H1 (cell line): ENCODE measurements at regions not wholly inside any gene's neighbourhood (a gene's known extent, or its start where the extent isn't known, plus 50 kb on each side); places are given as distances from the start of the nearest gene placed in this dataset.

Experiments
- CTCF ChIA-PET: fragments of 300-600 bp; sonication (Branson Sonifier 250); formaldehyde crosslinking; loops from one replicate; lab custom pipeline; 2021; ENCODE audit not compliant: partially characterized antibody; lab: Charles Lee
- POLR2A ChIA-PET: fragments of 300-600 bp; sonication (Branson Sonifier 250); formaldehyde crosslinking; loops from one replicate; lab custom pipeline; 2021; ENCODE audit warnings: inconsistent platforms; ENCODE audit not compliant: partially characterized antibody; lab: Charles Lee
- DNase-seq, 2 experiments: peaks; one replicate each; pipeline versions ENCODE4 v3.0.0 to v3.0.0-alpha.2; 2010 to 2022; ENCODE audit warnings: low spot score in 2 of 2, low read depth in 1 of 2, mixed read lengths in 1 of 2
- FAIRE-seq: peaks from 2 replicates; lab custom pipeline; 2011; peaks lifted over from hg19 to GRCh38; lab: Jason Lieb, UNC
- H2AFZ ChIP-seq: 2 replicates; pipeline ENCODE4 v1.8.1; 2012; ENCODE audit warnings: low read length, inconsistent platforms
- H2AK5ac ChIP-seq: 2 replicates; pipeline ENCODE4 v1.6.1; 2013; ENCODE audit warnings: low read depth, low read length
- H2BK120ac ChIP-seq: replicated peaks from 2 replicates; pipeline ENCODE3; 2013; ENCODE audit warnings: low read depth, low read length, inconsistent platforms
- H2BK12ac ChIP-seq: 2 replicates; pipeline ENCODE4 v1.6.1; 2013; ENCODE audit warnings: low read depth, low read length
- H2BK15ac ChIP-seq: 2 replicates; pipeline ENCODE4 v1.6.1; 2013; ENCODE audit warnings: low read length
- H2BK20ac ChIP-seq: 2 replicates; pipeline ENCODE4 v1.6.1; 2013; ENCODE audit warnings: low read length
- H2BK5ac ChIP-seq: 2 replicates; pipeline ENCODE4 v1.6.1; 2013; ENCODE audit warnings: low read depth, low read length
- H3K14ac ChIP-seq: 2 replicates; pipeline ENCODE4 v1.6.1; 2013; ENCODE audit warnings: inconsistent platforms; ENCODE audit not compliant: insufficient read length
- H3K18ac ChIP-seq: 2 replicates; pipeline ENCODE4 v1.6.1; 2013; ENCODE audit warnings: low read length; ENCODE audit errors: extremely low read depth
- H3K23ac ChIP-seq: 2 replicates; pipeline ENCODE4 v1.6.1; 2013; ENCODE audit warnings: inconsistent platforms; ENCODE audit not compliant: insufficient read length
- H3K23me2 ChIP-seq: 2 replicates; pipeline ENCODE4 v1.6.1; 2013; ENCODE audit warnings: low read depth, low read length
- H3K27ac ChIP-seq: 2 replicates; pipeline ENCODE4 v1.6.1; 2011; ENCODE audit warnings: low read depth, low read length, inconsistent platforms
- H3K27me3 ChIP-seq, 4 experiments: replicated peaks in 1 of 4; 1 replicate in 1 of 4; 2 replicates in 3 of 4; pipeline versions ENCODE4 v1.6.1 to v1.8.1; 2011 to 2013; ENCODE audit warnings: low read length in 3 of 4, mild to moderate bottlenecking in 3 of 4, inconsistent platforms in 2 of 4, mixed read lengths in 2 of 4, moderate library complexity in 1 of 4; ENCODE audit not compliant: control insufficient read depth in 3 of 4, insufficient read depth in 3 of 4; ENCODE audit errors: extremely low read depth in 1 of 4
- H3K36me3 ChIP-seq, 4 experiments: 2 replicates each; pipeline versions ENCODE4 v1.6.1 to v1.8.1; 2011 to 2013; ENCODE audit warnings: mild to moderate bottlenecking in 4 of 4, low read length in 3 of 4, moderate library complexity in 2 of 4, control low read depth in 1 of 4, inconsistent platforms in 1 of 4; ENCODE audit not compliant: insufficient read depth in 4 of 4, control insufficient read depth in 2 of 4
- H3K4ac ChIP-seq: replicated peaks from 2 replicates; pipeline ENCODE3; 2013; ENCODE audit warnings: low read length, low read depth, mixed read lengths, inconsistent platforms; ENCODE audit not compliant: insufficient read length
- H3K4me1 ChIP-seq, 4 experiments: replicated peaks in 1 of 4; 1 replicate in 1 of 4; 2 replicates in 3 of 4; pipeline versions ENCODE4 v1.6.1 to v1.8.1; 2011 to 2013; ENCODE audit warnings: low read length in 3 of 4, inconsistent platforms in 2 of 4, mixed read lengths in 1 of 4; ENCODE audit not compliant: insufficient read depth in 4 of 4, control insufficient read depth in 3 of 4
- H3K4me2 ChIP-seq, 2 experiments: 2 replicates each; pipeline versions ENCODE4 v1.6.1 to v1.8.1; 2011 to 2013; ENCODE audit warnings: low read depth in 2 of 2, low read length in 2 of 2, control low read depth in 1 of 2, inconsistent platforms in 1 of 2, mild to moderate bottlenecking in 1 of 2; ENCODE audit not compliant: insufficient read depth in 1 of 2
- H3K4me3 ChIP-seq, 4 experiments: fragments of 200-600, 300-600 bp in 1 of 4; sonication (generic), shearing (Covaris generic), sonication (Bioruptor Twin) in 1 of 4; 2 replicates each; pipeline versions ENCODE4 v1.5.1 to v1.8.1; 2011 to 2016; ENCODE audit warnings: low read length in 4 of 4, low read depth in 3 of 4, control low read depth in 2 of 4, inconsistent platforms in 2 of 4, mild to moderate bottlenecking in 2 of 4, mixed read lengths in 1 of 4, moderate library complexity in 1 of 4; ENCODE audit not compliant: insufficient read depth in 2 of 4; ENCODE audit errors: extremely low read depth in 1 of 4
- H3K56ac ChIP-seq: replicated peaks from 2 replicates; pipeline ENCODE3; 2013; ENCODE audit warnings: low read depth, mild to moderate bottlenecking, mixed read lengths, low read length, inconsistent platforms; ENCODE audit not compliant: insufficient read length
- H3K79me1 ChIP-seq: 2 replicates; pipeline ENCODE4 v1.6.1; 2013; ENCODE audit warnings: low read depth, low read length, control low read depth
- H3K79me2 ChIP-seq, 2 experiments: 2 replicates each; pipeline versions ENCODE4 v1.6.1 to v1.8.1; 2012 to 2013; ENCODE audit warnings: low read length in 2 of 2, mild to moderate bottlenecking in 2 of 2, inconsistent platforms in 1 of 2; ENCODE audit not compliant: insufficient read depth in 2 of 2, control insufficient read depth in 1 of 2
- H3K9ac ChIP-seq, 4 experiments: replicated peaks in 1 of 4; 1 replicate in 1 of 4; 2 replicates in 3 of 4; pipeline versions ENCODE4 v1.6.1 to v1.8.1; 2011 to 2013; ENCODE audit warnings: low read depth in 3 of 4, low read length in 3 of 4, control low read depth in 2 of 4, mild to moderate bottlenecking in 2 of 4, moderate library complexity in 2 of 4, inconsistent platforms in 1 of 4; ENCODE audit errors: extremely low read depth in 1 of 4
- H3K9me3 ChIP-seq, 2 experiments: 2 replicates each; pipeline versions ENCODE4 v1.6.1 to v1.8.1; 2012 to 2013; ENCODE audit warnings: mild to moderate bottlenecking in 2 of 2, moderate library complexity in 2 of 2, control low read depth in 1 of 2, inconsistent platforms in 1 of 2, low read depth in 1 of 2, low read length in 1 of 2, mixed read lengths in 1 of 2; ENCODE audit not compliant: insufficient read depth in 2 of 2
- H4K20me1 ChIP-seq, 2 experiments: replicated peaks in 1 of 2; 2 replicates each; pipeline versions ENCODE3 to v1.8.1; 2011 to 2013; ENCODE audit warnings: inconsistent platforms in 2 of 2, low read length in 2 of 2, mild to moderate bottlenecking in 1 of 2; ENCODE audit not compliant: insufficient read depth in 2 of 2, control insufficient read depth in 1 of 2
- H4K5ac ChIP-seq: 2 replicates; pipeline ENCODE4 v1.6.1; 2013; ENCODE audit warnings: low read length, low read depth, mixed read lengths, inconsistent platforms; ENCODE audit not compliant: insufficient read length
- H4K8ac ChIP-seq: 2 replicates; pipeline ENCODE4 v1.8.0; 2013; ENCODE audit warnings: mild to moderate bottlenecking, moderate library complexity, low read length, inconsistent platforms; ENCODE audit not compliant: insufficient read depth; ENCODE audit errors: extremely low read depth
- H4K91ac ChIP-seq: replicated peaks from 2 replicates; pipeline ENCODE3; 2013; ENCODE audit warnings: low read length, mixed read lengths, inconsistent platforms; ENCODE audit not compliant: insufficient read length
- ASH2L ChIP-seq: fragments of 200-600, 300-600 bp; sonication (generic); IDR thresholded peaks from one replicate; pipeline ENCODE4 v1.7.1; 2017; ENCODE audit warnings: low read length
- ATF3 ChIP-seq: IDR thresholded peaks from 2 replicates; pipeline ENCODE4 v1.6.1; 2011; ENCODE audit warnings: low read depth, mild to moderate bottlenecking, low read length; ENCODE audit not compliant: insufficient read depth
- BCL11A ChIP-seq, 2 experiments: IDR thresholded peaks; one replicate each; pipeline ENCODE4 v1.6.1; 2011; ENCODE audit warnings: low read depth in 2 of 2, low read length in 2 of 2, mild to moderate bottlenecking in 2 of 2
- CEBPB ChIP-seq: IDR thresholded peaks from 2 replicates; pipeline ENCODE4 v1.6.1; 2012; ENCODE audit warnings: low read depth, low read length
- CHD1 ChIP-seq: IDR thresholded peaks from 2 replicates; pipeline ENCODE4 v1.6.1; 2012; ENCODE audit warnings: low read depth, low read length, improper control_type of control experiment
- EGR1 ChIP-seq: IDR thresholded peaks from 2 replicates; pipeline ENCODE4 v1.6.1; 2011; ENCODE audit warnings: low read depth, low read length, borderline replicate concordance
- GABPA ChIP-seq: IDR thresholded peaks from 2 replicates; pipeline ENCODE4 v1.6.1; 2011; ENCODE audit warnings: mild to moderate bottlenecking, low read length, moderate library complexity, borderline replicate concordance; ENCODE audit not compliant: insufficient read depth
- KDM4A ChIP-seq: IDR thresholded peaks from one replicate; pipeline ENCODE4 v1.7.1; 2012; ENCODE audit warnings: low read depth, mild to moderate bottlenecking, moderate library complexity, low read length, inconsistent platforms; ENCODE audit not compliant: severe bottlenecking
- NRF1 ChIP-seq: IDR thresholded peaks from 2 replicates; pipeline ENCODE4 v1.6.1; 2011; ENCODE audit warnings: mild to moderate bottlenecking, low read depth, low read length, improper control_type of control experiment
- RAD21 ChIP-seq, 2 experiments: IDR thresholded peaks in 1 of 2; conservative IDR thresholded peaks in 1 of 2; 2 replicates each; pipeline ENCODE4 v1.6.1; 2011; ENCODE audit warnings: low read depth in 2 of 2, low read length in 2 of 2, improper control_type of control experiment in 1 of 2, inconsistent platforms in 1 of 2, mild to moderate bottlenecking in 1 of 2, moderate library complexity in 1 of 2
- SP4 ChIP-seq: IDR thresholded peaks from 2 replicates; pipeline ENCODE4 v1.6.1; 2012; ENCODE audit warnings: low read length, inconsistent platforms
- USF2 ChIP-seq: IDR thresholded peaks from 2 replicates; pipeline ENCODE4 v1.6.1; 2011; ENCODE audit warnings: low read length, improper control_type of control experiment
- WGBS, 2 experiments: shearing (Covaris generic) in 1 of 2; methylation state at CpG; one replicate each; pipeline versions ENCODE4 v1.1.6 to v1.1.7; 2013 to 2015; ENCODE audit warnings: low lambda C conversion rate in 2 of 2, mixed read lengths in 2 of 2, inconsistent platforms in 1 of 2, low coverage in 1 of 2, missing lambda C conversion rate in 1 of 2; ENCODE audit not compliant: insufficient replicate concordance in 2 of 2, insufficient coverage in 1 of 2, insufficient read length in 1 of 2; ENCODE audit errors: extremely low coverage in 1 of 2, missing lambda C conversion rate in 1 of 2; 5-methylcytosine and 5-hydroxymethylcytosine counted together

GRCh38 chr13:50586414-50587083, 256.9 kb downstream of the DLEU7 start:
- Histone ChIP-seq H3K18ac (no peak overlapping the region), H3K36me3 (no peaks in the 10 kb centered on the region), H2AK5ac (no peak overlapping the region), H2BK120ac (no peak overlapping the region), H3K56ac (no peak overlapping the region), H2BK15ac (no peak overlapping the region), H4K20me1 (no peaks in the 10 kb centered on the region), H3K4me3 (no peak overlapping the region), H2BK12ac (no peak overlapping the region), H3K79me2 (no peaks in the 10 kb centered on the region), H3K14ac (no peak overlapping the region), H3K23me2 (no peaks in the 10 kb centered on the region), H2BK20ac (no peak overlapping the region), H3K4ac (no peak overlapping the region), H3K4me2 (no peak overlapping the region), H3K9me3 (no peaks in the 10 kb centered on the region), H3K27me3 (no peaks in the 10 kb centered on the region; a peak in 1 of 7 replicates), H3K9ac (no peak overlapping the region), H4K8ac (no peak overlapping the region), H4K91ac (no peak overlapping the region), H3K79me1 (no peaks in the 10 kb centered on the region), H2AFZ (no peak overlapping the region), H3K27ac (no peak overlapping the region), H4K5ac (no peak overlapping the region), H2BK5ac (no peak overlapping the region), H3K23ac (no peak overlapping the region), H3K4me1 (peaks cover 0 to 5% (median 0%) of the 10 kb centered on the region in 4 experiments; a peak in 3 of 7 replicates)
- DNase-seq, result no peak
- POLR2A ChIA-PET, result interaction anchor here (0.6 kb wide), 1 partner anchor 1139 kb away, joined by 3 read pairs; no protein-coding TSS in a partner anchor
- CTCF ChIA-PET, result interaction anchor here (0.7 kb wide), 1 partner anchor 8 kb away, joined by 4 read pairs; no protein-coding TSS in a partner anchor
- WGBS, 2 experiments, result 74% methylated on average over 8 of the region's 8 CpGs; no CpG with 5 or more reads in 1 of the 2 experiments
- no peak for FAIRE-seq
- TF ChIP-seq EGR1 (no peak), KDM4A (no peak), USF2 (no peak), GABPA (no peak), NRF1 (no peak), CEBPB (no peak), RAD21 (IDR thresholded peaks at IDR 0.05 in 1 of 2, conservative IDR thresholded peaks at IDR 0.05 in 1 of 2; ENCODE audit: low read depth in 2 of 2, low read length in 2 of 2) (no peak), ASH2L (no peak), SP4 (no peak), ATF3 (no peak), BCL11A (IDR thresholded peaks at IDR 0.05; ENCODE audit: low read depth in 2 of 2, low read length in 2 of 2) (no peak), CHD1 (no peak)
